B cell (primary cell): ENCODE measurements at regions not wholly inside any gene's neighbourhood (a gene's known extent, or its start where the extent isn't known, plus 50 kb on each side); places are given as distances from the start of the nearest gene placed in this dataset.

Experiments used
- EZH2 ChIP-seq: IDR thresholded peaks from 2 replicates; pipeline ENCODE4 v1.6.1; 2012; ENCODE audit warnings: borderline replicate concordance, low read depth, mild to moderate bottlenecking, moderate library complexity, low read length; ENCODE audit not compliant: insufficient read depth, poor library complexity, severe bottlenecking
- TF ChIP-seq, protein P1 (sequence below): fragments of 200-600 bp; IDR thresholded peaks from one replicate; pipeline ENCODE4 v1.8.0; 2022; ENCODE audit warnings: antibody characterized with exemption, mild to moderate bottlenecking

DNA sequence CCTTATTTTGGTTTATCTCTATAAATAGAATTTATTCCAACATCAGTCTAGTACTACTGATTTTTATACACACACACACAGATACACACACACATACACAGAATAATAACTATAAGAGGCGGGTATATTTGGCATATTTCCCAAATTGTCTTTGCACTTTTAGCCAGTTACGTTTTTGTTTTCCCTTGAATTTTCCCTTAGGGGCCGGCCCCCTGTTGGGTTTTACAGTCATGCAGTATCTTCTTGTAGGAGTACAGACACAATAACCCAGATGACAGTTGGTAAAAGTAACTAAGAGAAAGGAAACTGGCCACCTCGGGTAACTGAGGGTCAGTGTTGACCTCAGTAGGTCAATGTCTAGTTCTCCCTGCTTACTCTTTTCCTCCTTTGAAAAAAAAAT is 50.9 kb downstream of the DISP1 start:
- TF ChIP-seq, protein P1, sequence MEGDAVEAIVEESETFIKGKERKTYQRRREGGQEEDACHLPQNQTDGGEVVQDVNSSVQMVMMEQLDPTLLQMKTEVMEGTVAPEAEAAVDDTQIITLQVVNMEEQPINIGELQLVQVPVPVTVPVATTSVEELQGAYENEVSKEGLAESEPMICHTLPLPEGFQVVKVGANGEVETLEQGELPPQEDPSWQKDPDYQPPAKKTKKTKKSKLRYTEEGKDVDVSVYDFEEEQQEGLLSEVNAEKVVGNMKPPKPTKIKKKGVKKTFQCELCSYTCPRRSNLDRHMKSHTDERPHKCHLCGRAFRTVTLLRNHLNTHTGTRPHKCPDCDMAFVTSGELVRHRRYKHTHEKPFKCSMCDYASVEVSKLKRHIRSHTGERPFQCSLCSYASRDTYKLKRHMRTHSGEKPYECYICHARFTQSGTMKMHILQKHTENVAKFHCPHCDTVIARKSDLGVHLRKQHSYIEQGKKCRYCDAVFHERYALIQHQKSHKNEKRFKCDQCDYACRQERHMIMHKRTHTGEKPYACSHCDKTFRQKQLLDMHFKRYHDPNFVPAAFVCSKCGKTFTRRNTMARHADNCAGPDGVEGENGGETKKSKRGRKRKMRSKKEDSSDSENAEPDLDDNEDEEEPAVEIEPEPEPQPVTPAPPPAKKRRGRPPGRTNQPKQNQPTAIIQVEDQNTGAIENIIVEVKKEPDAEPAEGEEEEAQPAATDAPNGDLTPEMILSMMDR = no peak
- TF ChIP-seq EZH2 = no peak
